GM06990 (cell line): ENCODE measurements at regions not wholly inside any gene's neighbourhood (a gene's known extent, or its start where the extent isn't known, plus 50 kb on each side); places are given as distances from the start of the nearest gene placed in this dataset.

Source experiments
- DNase-seq: peaks from one replicate; pipeline ENCODE4 v3.0.0-alpha.2; 2011; ENCODE audit not compliant: insufficient read length; ENCODE audit errors: extremely low read depth
- H3K27me3 ChIP-seq: replicated peaks from 2 replicates; pipeline ENCODE4 v1.6.0; 2011; ENCODE audit warnings: low read length; ENCODE audit not compliant: control insufficient read depth, insufficient read depth
- H3K36me3 ChIP-seq: 2 replicates; pipeline ENCODE4 v1.5.1; 2011; ENCODE audit warnings: low read length; ENCODE audit not compliant: control insufficient read depth, insufficient read depth
- H3K4me3 ChIP-seq: replicated peaks from 2 replicates; pipeline ENCODE4 v1.5.1; 2011; ENCODE audit warnings: low read depth, mild to moderate bottlenecking, control low read depth, low read length
- TF ChIP-seq, protein P1 (sequence below): IDR thresholded peaks from 2 replicates; pipeline ENCODE4 v1.5.1; 2011; ENCODE audit warnings: low read length, control low read depth, mild to moderate bottlenecking, inconsistent platforms; ENCODE audit not compliant: insufficient read depth, poor library complexity, severe bottlenecking

DNA sequence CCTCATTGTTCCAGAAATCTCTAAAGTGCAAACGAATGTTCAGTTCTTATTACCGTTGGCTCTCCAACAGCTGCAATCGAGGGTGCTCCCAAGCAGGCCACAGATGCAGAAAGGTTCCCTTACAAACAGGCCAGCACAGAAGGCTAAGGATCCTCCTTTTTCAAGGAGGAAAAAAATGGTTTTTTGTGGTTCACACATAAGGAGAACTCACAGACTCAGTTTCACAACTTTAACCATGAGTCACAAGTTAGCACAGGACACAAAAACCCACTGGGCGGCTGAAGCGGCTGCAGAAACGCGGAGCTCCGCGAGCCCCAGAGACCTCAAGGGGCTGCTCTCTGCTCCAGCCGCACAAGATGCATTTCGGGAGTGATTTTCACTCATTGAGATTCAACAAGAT lies 98.2 kb upstream of the PRR5 start:
- H3K36me3 ChIP-seq = no peaks in the 10 kb centered on the region
- no peak overlapping the region for H3K4me3 ChIP-seq
- no peak for DNase-seq
- no peaks in the 10 kb centered on the region; the same call in none of the 2 replicates for H3K27me3 ChIP-seq
- TF ChIP-seq, protein P1, sequence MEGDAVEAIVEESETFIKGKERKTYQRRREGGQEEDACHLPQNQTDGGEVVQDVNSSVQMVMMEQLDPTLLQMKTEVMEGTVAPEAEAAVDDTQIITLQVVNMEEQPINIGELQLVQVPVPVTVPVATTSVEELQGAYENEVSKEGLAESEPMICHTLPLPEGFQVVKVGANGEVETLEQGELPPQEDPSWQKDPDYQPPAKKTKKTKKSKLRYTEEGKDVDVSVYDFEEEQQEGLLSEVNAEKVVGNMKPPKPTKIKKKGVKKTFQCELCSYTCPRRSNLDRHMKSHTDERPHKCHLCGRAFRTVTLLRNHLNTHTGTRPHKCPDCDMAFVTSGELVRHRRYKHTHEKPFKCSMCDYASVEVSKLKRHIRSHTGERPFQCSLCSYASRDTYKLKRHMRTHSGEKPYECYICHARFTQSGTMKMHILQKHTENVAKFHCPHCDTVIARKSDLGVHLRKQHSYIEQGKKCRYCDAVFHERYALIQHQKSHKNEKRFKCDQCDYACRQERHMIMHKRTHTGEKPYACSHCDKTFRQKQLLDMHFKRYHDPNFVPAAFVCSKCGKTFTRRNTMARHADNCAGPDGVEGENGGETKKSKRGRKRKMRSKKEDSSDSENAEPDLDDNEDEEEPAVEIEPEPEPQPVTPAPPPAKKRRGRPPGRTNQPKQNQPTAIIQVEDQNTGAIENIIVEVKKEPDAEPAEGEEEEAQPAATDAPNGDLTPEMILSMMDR = no peak

DNA sequence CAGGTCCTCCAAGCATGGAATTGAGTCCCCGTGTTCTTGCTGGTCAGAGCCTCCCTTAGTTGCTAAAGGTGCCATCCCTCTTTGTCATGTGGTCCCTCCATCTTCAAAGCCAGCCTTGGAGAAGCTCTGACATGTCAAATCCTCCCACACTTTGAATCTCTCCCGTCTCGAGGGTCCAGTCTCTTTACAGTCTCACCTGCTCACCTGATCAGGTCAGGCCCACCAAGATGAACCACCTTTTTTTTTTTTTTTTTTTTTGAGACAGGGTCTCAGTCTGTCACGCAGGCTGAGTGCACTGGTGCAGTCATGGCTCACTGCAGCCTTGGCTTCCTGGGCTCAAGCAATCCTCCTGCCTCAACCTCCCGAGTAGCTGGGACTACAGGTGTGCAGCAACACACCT lies 100.3 kb upstream of the PRR5 start:
- no peaks in the 10 kb centered on the region for H3K36me3 ChIP-seq
- no peaks in the 10 kb centered on the region; the same call in none of the 2 replicates for H3K27me3 ChIP-seq
- no peak for DNase-seq
- no peak overlapping the region for H3K4me3 ChIP-seq
- TF ChIP-seq, protein P1 = no peak

DNA sequence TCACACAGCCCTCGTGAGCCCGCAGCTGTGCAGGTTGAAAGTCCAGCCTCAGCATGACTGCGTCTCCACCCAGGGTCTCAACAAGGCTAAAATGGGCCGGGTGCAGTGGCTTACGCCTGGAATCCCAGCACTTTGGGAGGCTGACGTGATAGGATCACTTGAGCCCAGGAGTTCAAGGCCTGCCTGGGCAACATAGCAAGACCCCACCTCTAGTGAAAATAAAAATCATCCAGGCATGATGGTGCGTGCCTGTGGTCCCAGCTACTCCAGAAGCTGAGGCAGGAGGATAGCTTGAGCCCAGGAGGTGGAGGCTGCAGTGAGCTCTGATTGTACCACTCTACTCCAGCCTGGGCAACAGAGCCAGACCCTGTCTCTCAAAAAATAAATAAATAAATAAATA lies 100.8 kb upstream of the PRR5 start:
- no peak for DNase-seq
- Histone ChIP-seq H3K36me3 (no peaks in the 10 kb centered on the region), H3K4me3 (no peak overlapping the region), H3K27me3 (no peaks in the 10 kb centered on the region; the same call in none of the 2 replicates)
- TF ChIP-seq, protein P1 = no peak

DNA sequence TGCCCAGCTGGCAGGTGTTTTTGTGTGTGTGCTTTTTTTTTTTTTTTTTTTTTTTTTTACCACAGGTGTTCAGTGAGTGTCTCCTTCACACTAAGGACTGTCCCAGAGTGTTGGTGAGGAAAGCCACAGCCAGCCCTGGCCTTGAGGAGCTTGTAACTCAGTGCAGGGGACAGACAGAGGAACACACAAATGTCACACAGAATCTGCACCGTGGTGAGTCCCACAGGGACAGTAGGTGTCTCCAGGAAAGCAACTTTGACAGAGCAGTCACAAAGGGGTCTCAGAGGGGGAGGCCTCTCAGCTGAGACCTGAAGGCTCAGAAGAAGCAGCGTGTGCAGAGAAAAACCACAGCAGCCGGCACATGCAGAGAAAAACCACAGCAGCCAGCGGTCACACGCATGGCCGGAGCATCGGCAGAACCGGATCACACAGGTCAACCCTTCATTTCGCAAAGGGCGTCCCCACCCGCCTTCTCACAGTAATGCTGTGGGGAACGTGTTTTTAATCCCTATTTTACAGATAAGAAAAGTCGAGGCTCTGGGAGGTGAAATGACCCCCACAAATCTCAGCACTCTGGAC lies 101.7 kb upstream of the PRR5 start:
- DNase-seq = no peak
- Histone ChIP-seq H3K36me3 (no peaks in the 10 kb centered on the region), H3K4me3 (no peak overlapping the region), H3K27me3 (peaks cover 3% of the 10 kb centered on the region)
- TF ChIP-seq, protein P1 = no peak

DNA sequence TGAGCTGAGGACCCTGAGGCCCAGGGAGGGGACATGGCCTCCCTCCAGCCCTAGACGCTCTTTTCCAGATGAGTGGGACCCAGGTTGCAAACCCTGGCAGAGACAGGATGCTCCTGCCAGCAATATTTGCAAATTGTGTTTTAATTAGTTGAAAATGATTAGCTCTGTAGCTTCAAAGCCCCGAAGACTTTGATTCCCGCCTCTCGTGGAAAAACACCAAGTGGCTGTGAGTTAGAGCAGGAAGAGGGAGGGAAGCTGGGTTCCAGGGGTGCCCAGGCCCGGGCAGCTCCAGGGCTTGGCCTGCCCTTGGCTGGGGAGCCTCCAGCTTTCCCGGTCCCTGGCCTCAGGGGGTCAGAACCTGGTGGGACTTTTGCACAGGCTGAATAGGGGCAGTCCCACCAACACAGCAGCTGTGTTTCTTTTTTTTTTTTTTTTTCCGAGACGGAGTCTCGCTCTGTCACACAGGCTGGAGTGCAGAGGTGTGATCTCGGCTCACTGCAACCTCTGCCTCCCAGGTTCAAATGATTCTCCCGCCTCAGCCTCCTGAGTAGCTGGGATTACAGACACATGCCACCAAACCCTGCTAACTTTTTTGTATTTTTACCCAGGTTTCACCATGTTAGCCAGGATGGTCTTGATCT lies 101.6 kb upstream of the RTL6 start:
- Histone ChIP-seq H3K4me3 (no peak overlapping the region), H3K36me3 (no peaks in the 10 kb centered on the region), H3K27me3 (peaks cover 3% of the 10 kb centered on the region)
- TF ChIP-seq, protein P1 = no peak
- DNase-seq = no peak
